ENCODE measurements at regions not wholly inside any gene's neighbourhood (a gene's known extent, or its start where the extent isn't known, plus 50 kb on each side); places are given as distances from the start of the nearest gene placed in this dataset.

DNA sequence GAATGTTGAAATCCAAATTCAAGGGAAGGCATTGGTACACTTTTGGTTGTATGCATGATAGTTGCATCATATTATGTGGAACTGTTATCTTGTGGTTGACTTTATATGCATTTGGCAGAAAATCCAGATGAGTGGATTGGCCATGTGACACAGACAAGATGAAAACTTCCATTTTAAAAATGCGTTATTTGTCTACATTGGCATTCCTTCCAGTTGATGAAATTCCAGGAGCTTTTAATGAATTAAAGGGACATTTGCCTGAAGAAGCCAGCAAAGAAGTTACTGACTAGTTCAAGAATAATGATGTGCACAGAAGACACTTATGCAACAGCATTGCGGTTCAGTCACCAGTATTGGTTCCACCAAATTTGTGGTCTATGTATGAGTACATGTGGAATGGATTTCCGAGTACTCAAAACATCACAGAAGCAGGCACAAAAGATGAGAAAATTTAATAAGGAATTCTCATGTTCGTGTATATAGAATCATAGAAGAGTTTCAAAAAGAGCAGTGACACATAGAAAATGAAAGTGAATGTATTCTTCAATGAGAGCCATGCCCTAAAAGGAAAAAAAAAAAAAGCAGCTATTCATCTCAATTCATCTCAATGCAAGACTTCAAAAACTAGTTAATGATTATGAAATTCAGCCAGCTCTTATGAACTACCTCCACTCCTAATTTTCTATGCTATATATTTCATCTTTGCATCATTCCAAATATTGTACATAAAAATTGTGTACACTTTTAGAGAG lies 232.1 kb downstream of the RBM43 start:
- no peak for DNase-seq

- no peak for DNase-seq
Observed at GRCh38 chr2:151028691-151029176, 232.9 kb downstream of the RBM43 start.

GRCh38 chr2:151027151-151027550 lies 234.5 kb downstream of the RBM43 start:
- no peak for DNase-seq

DNA sequence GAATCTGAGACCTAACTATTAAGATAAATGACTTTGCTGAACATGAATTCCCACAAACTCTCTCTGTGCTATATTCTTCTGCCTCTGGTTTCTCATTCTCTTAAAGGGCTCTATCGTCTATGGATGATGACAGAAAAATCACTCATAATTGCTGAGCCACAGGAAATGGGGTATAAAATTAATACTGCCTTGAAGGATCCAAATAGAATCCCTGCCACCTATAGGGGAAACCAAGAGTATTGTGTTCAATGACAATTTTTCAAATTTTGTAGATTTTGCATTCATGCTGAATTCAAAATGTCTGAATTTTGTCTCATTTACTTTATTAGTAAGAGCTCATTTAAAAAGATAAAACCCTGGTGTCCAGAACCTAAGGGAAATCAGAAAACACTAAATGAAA lies 235.8 kb downstream of the RBM43 start:
- no peak for DNase-seq

DNA sequence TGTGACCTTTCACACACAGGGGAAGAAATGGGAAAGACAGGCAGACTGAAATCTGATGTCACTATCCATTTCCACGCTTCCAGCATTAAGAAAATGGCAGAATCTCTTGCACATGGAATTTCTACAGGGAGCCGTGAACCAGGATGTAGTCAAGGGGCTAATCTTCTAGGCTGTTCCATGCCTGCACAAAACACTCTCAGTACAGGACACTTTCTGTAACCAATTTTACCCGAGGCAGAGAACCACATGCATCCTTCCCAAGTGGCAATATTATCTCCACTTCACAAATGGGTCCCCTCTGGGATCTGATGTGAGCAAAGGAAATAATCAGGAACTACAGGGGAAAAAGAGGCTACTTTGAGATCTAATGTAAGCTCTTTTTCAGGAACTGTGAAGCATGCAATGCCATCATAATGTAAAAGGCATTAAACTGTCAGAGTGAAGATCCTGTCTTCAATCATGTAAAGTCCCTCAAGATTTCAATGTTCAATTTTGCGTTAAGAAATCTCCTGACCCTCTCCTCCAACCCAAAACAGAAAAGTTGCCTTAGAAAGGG lies 236.9 kb downstream of the RBM43 start:
- no peak for DNase-seq

DNA sequence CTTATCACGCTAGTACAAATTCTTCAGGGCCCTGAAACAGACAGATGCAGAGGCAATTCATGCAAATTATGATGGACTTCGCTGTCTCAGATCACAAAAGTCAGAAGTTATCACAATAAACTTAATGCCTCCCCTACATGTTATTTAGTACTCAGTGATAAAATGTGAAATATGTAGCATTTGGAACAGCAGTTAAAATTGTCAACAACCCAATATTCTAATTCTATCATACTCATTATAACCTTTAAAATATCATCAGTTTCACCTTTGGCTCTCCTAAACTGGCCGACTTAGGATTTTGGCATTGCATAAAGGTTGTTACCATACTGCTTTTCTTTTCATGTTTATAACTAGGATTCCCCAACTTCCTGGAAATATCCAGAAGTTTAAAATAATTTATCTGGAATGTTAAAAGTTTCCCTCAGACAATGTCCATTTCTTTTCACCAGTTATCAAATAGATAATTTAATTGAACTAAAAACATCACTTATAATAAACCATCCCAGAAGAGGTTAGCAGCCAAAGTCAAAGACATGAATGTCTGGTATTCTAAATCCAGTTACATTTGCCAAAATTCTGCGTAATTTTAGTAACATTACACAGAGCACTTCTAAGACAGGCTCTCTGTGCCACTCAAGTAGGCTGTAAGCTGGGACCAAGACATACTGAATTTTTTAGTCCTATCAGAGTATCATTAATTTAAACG lies 239.8 kb downstream of the RBM43 start:
- DNase-seq = no peak

DNA sequence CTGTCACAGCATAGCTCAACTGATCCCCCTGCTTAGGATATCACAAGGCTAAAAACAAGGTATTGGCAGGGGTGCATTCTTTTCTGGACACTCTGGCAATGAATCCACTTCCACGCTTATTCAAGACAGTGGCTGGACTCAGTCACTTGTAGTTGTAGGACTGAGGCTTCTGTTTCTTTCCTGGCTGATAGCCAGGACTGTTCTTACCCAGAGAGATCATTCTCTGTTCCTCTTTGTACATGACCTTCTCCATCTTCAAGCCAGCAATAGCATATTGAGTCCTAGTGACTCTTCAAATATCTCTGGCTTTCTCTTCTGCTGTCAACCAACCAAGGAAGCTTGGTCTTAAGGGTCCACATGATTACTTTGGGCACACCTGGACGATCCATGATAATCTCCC lies 241.3 kb downstream of the RBM43 start:
- DNase-seq = no peak

GRCh38 chr2:151009437-151010175 lies 252.1 kb downstream of the RBM43 start:
- DNase-seq = no peak

DNA sequence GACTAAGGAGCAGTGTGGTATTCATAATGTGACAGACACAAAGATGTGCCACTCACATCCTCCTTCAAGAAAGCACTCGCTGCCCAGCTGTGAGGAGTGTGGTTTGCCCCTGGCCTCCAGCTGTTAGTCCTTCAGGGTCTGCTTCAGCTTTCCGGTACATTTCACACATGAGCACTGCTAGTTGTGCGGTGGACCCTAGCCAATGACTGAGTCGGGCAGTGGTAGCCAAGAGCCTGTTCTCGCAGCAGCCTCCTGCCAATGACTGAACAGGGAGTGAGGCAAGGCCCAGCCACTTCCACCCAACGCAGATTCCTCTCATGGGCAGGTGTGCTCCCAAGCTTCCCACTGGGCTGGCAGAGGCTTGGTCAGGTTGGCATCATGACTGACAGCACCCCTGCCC lies 254.3 kb downstream of the RBM43 start:
- no peak for DNase-seq

GRCh38 chr2:151002959-151003600 lies 258.6 kb downstream of the RBM43 start:
- DNase-seq = no peak

GRCh38 chr2:150997702-150998440 lies 263.8 kb downstream of the RBM43 start:
- no peak for DNase-seq

DNA sequence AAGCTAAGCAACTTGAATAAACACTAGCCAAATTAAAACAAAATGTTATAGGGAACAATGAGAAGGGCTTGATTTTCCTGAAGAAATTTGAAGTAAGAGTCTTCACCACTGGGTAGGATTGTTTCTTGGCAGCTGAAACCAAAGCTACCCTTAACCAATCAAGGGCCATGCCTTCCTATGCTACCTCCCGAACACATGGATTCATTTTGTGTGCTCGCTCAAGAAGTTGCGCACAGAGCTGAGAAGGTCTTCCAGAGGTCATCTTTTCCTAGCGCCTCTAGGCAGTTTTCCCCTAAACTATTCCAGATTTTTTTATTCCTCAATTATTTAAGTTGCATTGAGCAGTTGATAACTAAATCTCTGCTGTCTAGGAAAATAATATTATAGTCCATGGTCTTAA lies 264.6 kb downstream of the RBM43 start:
- no peak for DNase-seq

DNA sequence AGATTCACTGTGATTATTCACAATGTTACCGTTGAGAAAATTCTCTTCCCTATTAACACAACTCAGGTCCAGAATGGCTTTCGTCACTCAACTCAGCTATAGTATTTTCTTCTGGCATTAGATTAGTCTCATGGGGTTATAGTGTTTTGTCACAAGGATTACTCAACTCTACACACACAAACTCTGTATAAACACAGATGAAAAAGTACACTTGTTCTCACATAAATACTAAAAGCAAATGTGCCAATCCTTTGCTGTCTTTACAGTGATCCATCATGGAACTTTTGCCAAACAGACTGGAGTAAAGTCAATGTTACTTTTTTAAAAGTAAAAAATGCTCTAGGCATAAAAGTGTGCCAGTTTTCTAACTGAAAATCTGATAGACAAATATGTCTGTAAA lies 267.6 kb downstream of the RBM43 start:
- no peak for DNase-seq

DNA sequence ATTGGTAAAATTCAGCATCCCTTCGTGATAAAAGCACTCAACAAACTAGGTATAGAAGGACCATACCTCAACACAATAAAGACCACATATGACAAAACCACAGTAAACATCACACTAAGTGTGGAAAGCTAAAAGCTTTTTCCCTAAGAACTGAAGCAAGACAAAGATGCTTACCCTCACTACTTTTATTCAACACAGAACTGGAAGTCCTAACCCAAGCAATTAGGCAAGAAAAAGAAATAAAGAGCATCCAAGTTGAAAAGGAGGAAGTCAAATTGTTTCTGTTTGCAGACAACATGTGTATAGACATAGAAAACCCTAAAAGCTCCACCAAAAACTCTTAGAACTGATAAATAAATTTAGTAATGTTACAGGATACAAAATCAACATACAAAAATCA lies 271.7 kb downstream of the RBM43 start:
- no peak for DNase-seq

DNA sequence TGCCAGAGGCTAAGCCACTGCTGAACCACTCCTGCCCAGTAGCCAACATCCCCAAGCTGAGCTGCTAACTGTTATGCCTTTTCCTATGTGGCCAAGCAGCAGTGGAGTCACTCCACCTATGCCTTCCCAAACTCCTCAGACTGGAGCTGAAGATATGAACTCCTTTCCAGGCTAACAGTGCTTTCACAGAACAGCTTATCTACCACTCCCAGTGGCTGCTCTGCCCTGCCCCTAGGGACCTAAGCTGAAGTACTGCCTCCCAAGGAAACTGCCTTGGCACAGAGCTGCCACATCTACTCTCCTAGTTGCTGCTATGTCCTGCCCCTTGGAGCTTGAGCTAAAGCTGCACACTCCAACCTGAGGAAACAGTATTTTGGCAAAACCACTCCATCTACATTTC lies 275.9 kb downstream of the RBM43 start:
- no peak for DNase-seq

- no peak for DNase-seq
Observed at GRCh38 chr2:150983314-150983897, 278.3 kb downstream of the RBM43 start.

DNA sequence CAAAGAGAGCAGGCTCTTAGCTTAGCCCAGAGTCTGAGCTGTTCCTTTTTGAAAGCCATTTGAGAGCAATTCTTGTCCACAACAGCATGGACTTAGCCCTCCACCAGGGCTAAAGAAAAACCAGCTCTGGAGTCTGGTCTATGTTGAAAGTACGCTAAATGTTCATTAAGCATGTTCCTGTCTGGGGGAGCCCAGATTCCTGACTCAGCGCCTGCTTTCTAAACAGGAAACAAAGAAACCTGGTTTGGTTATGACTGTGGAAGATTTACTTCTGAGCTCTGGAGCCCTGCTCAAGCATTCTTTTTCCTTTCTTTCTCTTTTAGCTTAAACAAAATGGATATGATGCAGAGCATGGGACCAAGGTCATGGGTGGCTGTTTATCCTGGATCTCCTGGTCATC lies 279.8 kb downstream of the RBM43 start:
- DNase-seq = no peak

DNA sequence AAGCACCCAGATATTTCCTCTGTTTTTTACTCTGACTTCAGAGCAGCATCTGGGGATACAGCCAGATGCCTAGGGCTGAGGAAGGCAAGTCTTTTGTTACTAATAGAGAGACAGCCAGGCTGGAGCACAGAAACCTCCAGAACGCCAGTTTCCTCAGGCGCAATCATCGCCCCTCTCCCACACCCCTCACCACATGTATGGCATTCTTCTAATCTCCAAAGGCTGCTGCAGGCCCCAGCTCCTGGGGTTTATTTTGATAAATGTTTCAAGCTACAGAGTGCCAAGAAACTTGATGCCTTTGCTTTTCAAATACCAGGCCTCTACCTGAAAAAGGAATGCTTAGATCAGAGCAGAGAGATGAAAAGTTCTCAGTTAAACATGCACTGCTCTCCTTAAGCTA lies 283.6 kb downstream of the RBM43 start:
- no peak for DNase-seq

DNA sequence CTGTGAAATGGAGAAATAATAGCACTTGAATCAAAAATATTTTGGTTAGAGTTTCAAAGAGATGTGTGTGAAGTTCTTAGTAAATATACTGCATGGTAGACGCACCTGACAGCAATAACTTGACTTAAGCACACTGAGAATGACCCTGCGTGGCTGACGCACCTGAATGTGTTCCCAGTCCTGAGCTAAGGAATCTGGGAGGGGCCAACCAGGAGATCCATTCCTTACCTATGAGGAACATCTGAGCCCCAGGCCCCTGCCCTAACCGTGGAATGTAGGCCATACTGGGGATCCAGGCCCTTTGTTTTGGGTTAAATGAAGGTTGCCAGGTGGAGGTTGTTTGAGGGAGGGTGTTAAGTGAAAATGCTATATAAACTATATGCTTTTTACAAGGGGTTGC lies 284.4 kb downstream of the RBM43 start:
- DNase-seq = no peak

GRCh38 chr2:150976604-150977003 lies 285.1 kb downstream of the RBM43 start:
- no peak for DNase-seq

- no peak for DNase-seq
Observed at GRCh38 chr2:150974864-150975263, 286.8 kb downstream of the RBM43 start.

DNA sequence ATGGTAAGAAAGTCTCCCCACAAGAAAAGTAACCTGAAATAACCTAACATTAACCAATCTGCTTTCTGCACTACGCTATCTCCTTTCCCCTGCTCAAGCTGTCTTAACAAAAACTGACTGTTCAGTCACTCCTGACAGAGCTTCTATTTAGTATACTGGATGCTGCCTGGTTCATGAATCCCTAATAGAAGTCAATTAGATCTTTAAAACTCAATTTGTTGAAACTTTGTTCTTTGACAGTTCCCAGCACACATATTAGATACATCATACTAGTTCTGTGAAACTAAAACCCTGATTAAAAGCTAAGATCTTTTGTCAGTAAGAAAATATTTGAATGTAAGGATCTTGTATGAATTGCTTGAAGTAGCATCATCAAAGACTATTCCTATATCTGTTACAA lies 287.4 kb downstream of the RBM43 start:
- DNase-seq = no peak
